SK-N-SH treated with all-trans-retinoic acid at 6 μM for 48 hours (cell line): ENCODE measurements at regions not wholly inside any gene's neighbourhood (a gene's known extent, or its start where the extent isn't known, plus 50 kb on each side); places are given as distances from the start of the nearest gene placed in this dataset.

ENCODE experiments used
- BACH2 ChIP-seq: fragments of 250-450 bp; sonication (Bioruptor Pico); IDR thresholded peaks from 2 replicates; pipeline ENCODE4 v1.9.0; 2021; ENCODE audit warnings: mild to moderate bottlenecking, borderline replicate concordance
- GLIS3 ChIP-seq: fragments of 250-450 bp; sonication (Bioruptor Pico); IDR thresholded peaks from 2 replicates; pipeline ENCODE4 v1.5.0; 2020; ENCODE audit warnings: mild to moderate bottlenecking, moderate library complexity
- TOX ChIP-seq: fragments of 250-450 bp; sonication (Bioruptor Pico); IDR thresholded peaks from 2 replicates; pipeline ENCODE4 v1.8.0; 2021; ENCODE audit warnings: mild to moderate bottlenecking, moderate library complexity, borderline replicate concordance
- ZFP3 ChIP-seq: fragments of 250-450 bp; sonication (Bioruptor Pico); IDR thresholded peaks from 2 replicates; pipeline ENCODE4 v1.5.0; 2020; ENCODE audit warnings: mild to moderate bottlenecking, moderate library complexity
- ZNF565 ChIP-seq: fragments of 450-650 bp; formaldehyde crosslinking; conservative IDR thresholded peaks from 2 replicates; pipeline ENCODE4 v1.5.0; 2020; ENCODE audit warnings: low read depth, mild to moderate bottlenecking, moderate library complexity

GRCh38 chr18:40904295-40904694 lies 1050.7 kb upstream of the PIK3C3 start:
- TF ChIP-seq BACH2 (no peak), ZFP3 (no peak), ZNF565 (CRISPR knock-in tag) (no peak), TOX (no peak), GLIS3 (CRISPR knock-in tag) (no peak)
